Fibroblast of mammary gland (primary cell): ENCODE measurements at regions not wholly inside any gene's neighbourhood (a gene's known extent, or its start where the extent isn't known, plus 50 kb on each side); places are given as distances from the start of the nearest gene placed in this dataset.
"Not testable (repeated sequence)": the region's sequence is repeated elsewhere in the genome, so short reads cannot be mapped to it uniquely, and the experiment has no call there.

Experiments
- DNase-seq: peaks from one replicate; pipeline ENCODE4 v3.0.0-alpha.2; 2010; ENCODE audit warnings: low read depth
- H3K4me3 ChIP-seq: 2 replicates; pipeline ENCODE4 v1.5.1; 2011; ENCODE audit warnings: low read depth, mild to moderate bottlenecking, low read length, moderate library complexity; ENCODE audit not compliant: control insufficient read depth
- CTCF ChIP-seq: conservative IDR thresholded peaks from 2 replicates; pipeline ENCODE4 v1.5.1; 2011; ENCODE audit warnings: low read depth, low read length, inconsistent platforms; ENCODE audit not compliant: control insufficient read depth, insufficient read depth

DNA sequence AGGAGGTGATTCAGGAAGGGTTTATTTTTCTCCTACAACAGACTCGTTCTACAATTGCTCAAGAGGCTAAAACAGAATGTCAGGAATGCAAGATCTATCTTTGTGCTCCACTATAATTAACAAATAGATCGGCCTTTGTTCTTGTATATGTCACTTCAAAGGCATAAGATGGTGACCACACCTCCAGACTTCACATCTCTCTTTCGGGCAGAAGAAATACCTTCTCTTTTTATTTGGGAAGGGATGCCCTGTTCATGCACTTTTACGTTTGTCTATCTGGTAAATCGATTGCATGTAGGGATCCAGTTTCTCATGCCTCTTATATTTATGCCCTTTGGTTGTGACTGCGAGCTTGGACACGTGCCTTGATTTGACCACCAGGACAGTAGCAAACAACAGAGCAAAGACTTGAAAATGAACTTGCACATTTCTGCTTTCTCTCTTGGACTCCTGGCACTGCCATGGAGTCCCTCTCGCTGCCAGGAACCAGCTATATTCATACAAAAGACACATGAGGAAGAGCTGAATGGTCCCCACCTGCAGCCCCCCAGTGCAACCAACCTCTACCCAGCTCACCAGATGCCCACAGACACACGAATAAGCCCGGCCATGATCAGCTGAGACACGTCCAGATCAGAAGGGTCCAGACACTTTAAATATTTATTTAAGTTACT is 219.8 kb upstream of the STXBP5 start:
- no peak for TF ChIP-seq CTCF
- no peak overlapping the region for H3K4me3 ChIP-seq
- no peak for DNase-seq

DNA sequence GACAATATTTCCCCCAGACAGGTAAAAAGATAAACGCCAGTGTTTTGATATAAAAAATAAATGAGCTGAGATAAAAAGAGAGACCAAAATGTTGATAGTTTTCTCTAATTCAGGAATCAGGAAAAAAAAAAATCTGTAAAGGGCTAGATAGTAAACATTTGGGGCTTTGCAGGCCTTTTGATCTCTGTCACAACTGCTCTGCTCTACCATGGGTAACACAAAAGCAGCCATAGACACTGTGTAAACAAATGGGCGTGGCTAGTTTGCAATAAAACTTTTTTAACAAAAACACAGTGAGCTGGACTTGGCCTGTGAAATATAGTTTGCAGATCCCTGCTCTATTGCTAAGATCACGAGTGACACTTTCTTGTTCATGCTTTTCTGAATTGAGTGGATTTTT is 219.1 kb upstream of the STXBP5 start:
- H3K4me3 ChIP-seq: no peak overlapping the region
- no peak for TF ChIP-seq CTCF
- DNase-seq: no peak

GRCh38 chr6:146985966-146986365 is 218.3 kb upstream of the STXBP5 start:
- no peak for TF ChIP-seq CTCF
- DNase-seq: no peak
- no peak overlapping the region for H3K4me3 ChIP-seq

DNA sequence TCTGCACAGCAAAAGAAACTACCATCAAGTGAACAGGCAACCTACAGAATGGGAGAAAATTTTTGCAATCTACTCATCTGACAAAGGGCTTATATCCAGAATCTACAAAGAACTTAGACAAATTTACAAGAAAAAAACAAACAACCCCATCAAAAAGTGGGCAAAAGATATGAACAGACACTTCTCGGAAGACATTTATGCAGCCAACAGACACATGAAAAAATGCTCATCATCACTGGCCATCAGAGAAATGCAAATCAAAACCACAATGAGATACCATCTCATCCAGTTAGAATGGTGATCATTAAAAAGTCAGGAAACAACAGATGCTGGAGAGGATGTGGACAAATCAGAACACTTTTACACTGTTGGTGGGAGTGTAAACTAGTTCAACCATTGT is 216.3 kb upstream of the STXBP5 start:
- DNase-seq, H3K4me3 ChIP-seq: not testable (repeated sequence)

- no peak for DNase-seq
- H3K4me3 ChIP-seq: no peak overlapping the region
- no peak for TF ChIP-seq CTCF
Measured at GRCh38 chr6:146989860-146990259, 214.4 kb upstream of the STXBP5 start.

GRCh38 chr6:146990284-146990683 is 213.9 kb upstream of the STXBP5 start:
- TF ChIP-seq CTCF: no peak
- no peak overlapping the region for H3K4me3 ChIP-seq
- peak; percentile 52 for DNase-seq

DNA sequence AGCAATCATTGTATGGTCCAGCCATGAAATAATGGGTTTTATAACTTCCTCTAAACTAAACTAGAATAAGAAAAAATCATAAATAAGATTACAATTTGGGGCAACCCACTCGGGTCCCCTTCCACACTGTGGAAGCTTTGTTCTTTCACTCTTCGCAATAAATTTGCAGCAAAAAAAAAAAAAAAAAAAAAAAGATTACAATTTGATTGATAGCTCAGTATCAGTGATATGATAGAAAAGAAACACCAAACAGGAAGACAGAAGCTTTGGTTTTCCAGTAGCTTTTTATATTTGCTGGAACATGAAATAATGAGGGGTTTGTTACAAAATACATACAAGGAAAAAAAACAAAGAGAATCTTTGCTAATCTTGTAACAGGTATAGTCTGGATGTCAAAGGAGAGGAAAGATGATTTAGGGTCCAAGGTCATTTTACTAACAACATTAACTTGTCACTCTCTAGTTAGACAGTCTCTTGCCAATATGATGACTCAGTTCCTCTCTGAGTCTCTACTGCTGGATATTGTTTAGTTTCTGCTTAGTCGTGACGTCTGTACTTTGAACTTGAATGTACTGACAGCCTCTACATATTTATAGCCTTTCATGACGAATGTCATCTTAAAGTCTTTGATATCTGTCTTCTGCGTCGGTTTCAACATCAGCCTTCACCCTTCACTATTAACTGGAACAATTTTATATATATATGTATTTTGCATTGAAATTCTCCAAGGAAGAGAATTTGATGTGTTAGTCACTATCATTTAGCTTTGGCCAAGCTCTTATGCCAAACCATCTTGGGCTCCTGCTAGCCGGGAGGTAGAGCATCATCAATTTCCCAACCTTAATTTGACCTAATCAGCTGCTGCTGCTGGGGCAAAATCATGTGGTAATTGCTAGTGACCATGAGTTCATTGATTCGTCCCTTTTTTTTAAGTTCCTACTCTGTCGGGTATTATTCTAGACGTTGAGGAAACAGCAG is 213.1 kb upstream of the STXBP5 start:
- TF ChIP-seq CTCF: no peak
- no peak overlapping the region for H3K4me3 ChIP-seq
- DNase-seq: peak; percentile 95
